ENCODE measurements at regions not wholly inside any gene's neighbourhood (a gene's known extent, or its start where the extent isn't known, plus 50 kb on each side); places are given as distances from the start of the nearest gene placed in this dataset.

GRCh38 chr14:30138567-30138966, 210.9 kb upstream of the PRKD1 start:
- TF ChIP-seq EP300 (IDR thresholded peaks at IDR 0.05; ENCODE audit: borderline replicate concordance) (no peak), TAF1 (IDR thresholded peaks at IDR 0.05; ENCODE audit: low read depth) (no peak), TCF12 (IDR thresholded peaks at IDR 0.05; ENCODE audit: low read depth) (no peak), YY1 (IDR thresholded peaks at IDR 0.05; ENCODE audit: low read depth) (no peak), CREB1 (IDR thresholded peaks at IDR 0.05; ENCODE audit: low read depth) (no peak), FOXM1 (IDR thresholded peaks at IDR 0.05; ENCODE audit: borderline replicate concordance, low read depth) (no peak), REST (IDR thresholded peaks at IDR 0.05; ENCODE audit: low read depth) (no peak), CEBPB (IDR thresholded peaks at IDR 0.05) (no peak), EGR1 (IDR thresholded peaks at IDR 0.05) (no peak), NFIC (IDR thresholded peaks at IDR 0.05) (no peak)

- no peak for TF ChIP-seq TEAD4 (IDR thresholded peaks at IDR 0.05)
- TF ChIP-seq RAD21 (IDR thresholded peaks at IDR 0.05; ENCODE audit: low read depth): no peak
- no peak for TF ChIP-seq TAF1 (IDR thresholded peaks at IDR 0.05; ENCODE audit: low read depth)
- no peak for TF ChIP-seq EP300 (IDR thresholded peaks at IDR 0.05; ENCODE audit: borderline replicate concordance)
- TF ChIP-seq CREB1 (IDR thresholded peaks at IDR 0.05; ENCODE audit: low read depth): no peak
- no peak for TF ChIP-seq EGR1 (IDR thresholded peaks at IDR 0.05)
Measured at GRCh38 chr14:30142216-30142615, 214.6 kb upstream of the PRKD1 start.

GRCh38 chr14:30143627-30144026, 216.0 kb upstream of the PRKD1 start:
- no peak for TF ChIP-seq ZBTB7A (IDR thresholded peaks at IDR 0.05; ENCODE audit: low read depth)
- TF ChIP-seq USF1 (IDR thresholded peaks at IDR 0.05): no peak
- no peak for TF ChIP-seq FOXM1 (IDR thresholded peaks at IDR 0.05; ENCODE audit: borderline replicate concordance, low read depth)
- no peak for TF ChIP-seq EGR1 (IDR thresholded peaks at IDR 0.05)
- no peak for TF ChIP-seq CREB1 (IDR thresholded peaks at IDR 0.05; ENCODE audit: low read depth)

GRCh38 chr14:30153717-30154116, 226.1 kb upstream of the PRKD1 start:
- TF ChIP-seq CREB1 (IDR thresholded peaks at IDR 0.05; ENCODE audit: low read depth) (no peak), NFIC (IDR thresholded peaks at IDR 0.05) (no peak), TAF1 (IDR thresholded peaks at IDR 0.05; ENCODE audit: low read depth) (no peak), TCF12 (IDR thresholded peaks at IDR 0.05; ENCODE audit: low read depth) (no peak), USF1 (IDR thresholded peaks at IDR 0.05) (no peak)

GRCh38 chr14:30156571-30156970, 228.9 kb upstream of the PRKD1 start:
- TF ChIP-seq TCF12 (IDR thresholded peaks at IDR 0.05; ENCODE audit: low read depth) (no peak), CREB1 (IDR thresholded peaks at IDR 0.05; ENCODE audit: low read depth) (no peak), USF1 (IDR thresholded peaks at IDR 0.05) (no peak), TEAD4 (IDR thresholded peaks at IDR 0.05) (no peak), CEBPB (IDR thresholded peaks at IDR 0.05) (no peak), EP300 (IDR thresholded peaks at IDR 0.05; ENCODE audit: borderline replicate concordance) (no peak), REST (IDR thresholded peaks at IDR 0.05; ENCODE audit: low read depth) (no peak), MAX (IDR thresholded peaks at IDR 0.05) (no peak)

GRCh38 chr14:30158299-30158698, 230.7 kb upstream of the PRKD1 start:
- TF ChIP-seq USF1 (IDR thresholded peaks at IDR 0.05): no peak
- TF ChIP-seq TEAD4 (IDR thresholded peaks at IDR 0.05): no peak
- no peak for TF ChIP-seq EGR1 (IDR thresholded peaks at IDR 0.05)
- no peak for TF ChIP-seq TAF1 (IDR thresholded peaks at IDR 0.05; ENCODE audit: low read depth)
- TF ChIP-seq REST (IDR thresholded peaks at IDR 0.05; ENCODE audit: low read depth): no peak
- no peak for TF ChIP-seq MAX (IDR thresholded peaks at IDR 0.05)
- no peak for TF ChIP-seq NFIC (IDR thresholded peaks at IDR 0.05)
- no peak for TF ChIP-seq EP300 (IDR thresholded peaks at IDR 0.05; ENCODE audit: borderline replicate concordance)
- no peak for TF ChIP-seq FOXM1 (IDR thresholded peaks at IDR 0.05; ENCODE audit: borderline replicate concordance, low read depth)
- no peak for TF ChIP-seq YY1 (IDR thresholded peaks at IDR 0.05; ENCODE audit: low read depth)
- no peak for TF ChIP-seq CREB1 (IDR thresholded peaks at IDR 0.05; ENCODE audit: low read depth)
- TF ChIP-seq TCF12 (IDR thresholded peaks at IDR 0.05; ENCODE audit: low read depth): no peak
- no peak for TF ChIP-seq ZBTB7A (IDR thresholded peaks at IDR 0.05; ENCODE audit: low read depth)
- no peak for TF ChIP-seq CEBPB (IDR thresholded peaks at IDR 0.05)
- TF ChIP-seq RAD21 (IDR thresholded peaks at IDR 0.05; ENCODE audit: low read depth): no peak
